ENCODE measurements at regions not wholly inside any gene's neighbourhood (a gene's known extent, or its start where the extent isn't known, plus 50 kb on each side); places are given as distances from the start of the nearest gene placed in this dataset.

DNA sequence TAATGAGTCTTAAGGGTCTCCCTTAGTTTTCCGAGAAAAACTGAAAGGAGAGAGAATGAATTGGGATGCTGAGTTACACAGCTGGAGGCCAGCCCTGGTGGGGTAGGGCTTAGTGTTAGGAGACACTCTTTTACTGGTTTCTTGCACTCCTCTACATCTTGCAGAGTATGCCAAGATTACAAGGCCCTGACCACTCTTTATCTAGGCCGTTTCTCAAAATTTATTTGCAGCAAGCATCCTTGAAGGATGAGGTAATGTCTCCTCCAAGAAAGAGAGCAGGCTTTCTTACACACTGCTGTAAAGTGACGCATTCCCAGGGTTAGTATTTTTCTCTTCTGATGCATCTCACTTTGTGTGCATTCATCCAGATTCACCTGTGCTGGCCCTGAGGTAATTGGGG, 166.2 kb downstream of the TDRD15 start:
- Histone ChIP-seq H3K27me3 (no peaks in the 10 kb centered on the region), H3K4me1 (peaks cover 17% of the 10 kb centered on the region), H3K36me3 (no peaks in the 10 kb centered on the region), H3K9me3 (no peaks in the 10 kb centered on the region), H3K4me3 (ENCODE audit: low read depth, low read length) (no peak overlapping the region)
- no peak for DNase-seq
- TF ChIP-seq, protein P1, sequence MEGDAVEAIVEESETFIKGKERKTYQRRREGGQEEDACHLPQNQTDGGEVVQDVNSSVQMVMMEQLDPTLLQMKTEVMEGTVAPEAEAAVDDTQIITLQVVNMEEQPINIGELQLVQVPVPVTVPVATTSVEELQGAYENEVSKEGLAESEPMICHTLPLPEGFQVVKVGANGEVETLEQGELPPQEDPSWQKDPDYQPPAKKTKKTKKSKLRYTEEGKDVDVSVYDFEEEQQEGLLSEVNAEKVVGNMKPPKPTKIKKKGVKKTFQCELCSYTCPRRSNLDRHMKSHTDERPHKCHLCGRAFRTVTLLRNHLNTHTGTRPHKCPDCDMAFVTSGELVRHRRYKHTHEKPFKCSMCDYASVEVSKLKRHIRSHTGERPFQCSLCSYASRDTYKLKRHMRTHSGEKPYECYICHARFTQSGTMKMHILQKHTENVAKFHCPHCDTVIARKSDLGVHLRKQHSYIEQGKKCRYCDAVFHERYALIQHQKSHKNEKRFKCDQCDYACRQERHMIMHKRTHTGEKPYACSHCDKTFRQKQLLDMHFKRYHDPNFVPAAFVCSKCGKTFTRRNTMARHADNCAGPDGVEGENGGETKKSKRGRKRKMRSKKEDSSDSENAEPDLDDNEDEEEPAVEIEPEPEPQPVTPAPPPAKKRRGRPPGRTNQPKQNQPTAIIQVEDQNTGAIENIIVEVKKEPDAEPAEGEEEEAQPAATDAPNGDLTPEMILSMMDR (IDR thresholded peaks at IDR 0.05; ENCODE audit: low read depth, low read length), result no peak

DNA sequence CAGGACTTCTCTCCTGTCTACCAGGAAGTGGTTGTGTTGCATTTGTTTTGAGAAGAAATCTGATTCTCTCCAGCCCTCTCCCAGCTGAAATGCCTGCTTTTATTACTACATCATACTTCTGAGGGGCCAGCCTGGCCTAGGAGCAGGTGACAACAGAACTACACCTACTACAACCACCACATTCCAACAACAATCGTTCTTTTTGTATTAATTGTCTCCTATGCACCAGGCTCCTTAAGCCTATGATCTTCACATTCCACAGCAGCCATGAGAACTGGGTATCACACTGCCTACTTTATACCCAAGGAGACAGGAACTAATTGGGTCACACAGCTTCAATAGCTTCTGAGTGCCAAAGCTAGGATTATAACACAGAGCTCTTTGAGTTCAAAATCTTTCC, 167.7 kb downstream of the TDRD15 start:
- H3K4me3 ChIP-seq (ENCODE audit: low read depth, low read length), result no peak overlapping the region
- no peak for DNase-seq

DNA sequence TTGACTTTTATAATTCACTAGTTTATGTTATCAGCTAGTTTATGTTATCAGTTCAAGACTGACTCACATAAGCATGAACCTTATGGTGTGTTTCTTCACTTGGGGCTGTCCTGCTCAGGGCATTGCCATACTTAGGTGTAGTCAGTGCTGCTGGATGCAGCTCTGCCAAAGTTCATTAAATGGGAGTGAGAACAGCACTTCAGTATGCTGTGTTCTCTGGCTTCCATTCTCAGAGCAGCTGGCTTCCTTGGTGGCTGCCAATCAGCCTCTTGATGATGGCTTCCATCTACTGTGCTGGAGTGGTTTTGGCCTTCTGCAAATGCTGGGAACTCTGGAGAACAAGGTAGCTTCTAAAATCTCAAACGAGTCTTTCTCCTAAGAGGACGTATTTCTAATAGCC, 170.7 kb downstream of the TDRD15 start:
- TF ChIP-seq, protein P1 (IDR thresholded peaks at IDR 0.05; ENCODE audit: low read depth, low read length), result no peak
- Histone ChIP-seq H3K36me3 (no peaks in the 10 kb centered on the region), H3K9me3 (no peaks in the 10 kb centered on the region), H3K4me3 (ENCODE audit: low read depth, low read length) (no peak overlapping the region), H3K4me1 (peaks cover 2% of the 10 kb centered on the region), H3K27me3 (no peaks in the 10 kb centered on the region)
- DNase-seq, result no peak

More for the DNA sequence above, 167.7 kb downstream of the TDRD15 start:
- H3K9me3 ChIP-seq, result no peaks in the 10 kb centered on the region
- TF ChIP-seq, protein P1 (IDR thresholded peaks at IDR 0.05; ENCODE audit: low read depth, low read length), result no peak
- no peaks in the 10 kb centered on the region for H3K27me3 ChIP-seq
- H3K36me3 ChIP-seq, result no peaks in the 10 kb centered on the region
- H3K4me1 ChIP-seq, result peaks cover 15% of the 10 kb centered on the region

DNA sequence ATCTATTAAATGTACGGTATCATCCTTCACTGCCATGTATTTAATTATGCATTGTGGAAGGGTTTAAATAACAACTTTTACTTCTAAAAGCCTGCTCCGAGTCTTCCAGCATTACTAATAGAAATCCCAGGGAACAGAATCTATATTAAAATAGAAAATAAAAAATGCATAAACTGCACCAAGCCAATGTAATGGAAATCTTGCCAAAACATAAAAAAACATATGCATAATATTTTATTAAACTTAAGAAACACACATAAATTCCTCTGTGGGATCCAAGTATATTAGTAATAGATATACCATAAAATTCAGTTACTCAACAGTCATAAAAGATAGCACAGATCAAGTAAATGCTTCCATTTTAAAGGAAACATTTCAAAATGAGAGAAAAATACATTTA, 175.6 kb downstream of the TDRD15 start:
- Histone ChIP-seq H3K36me3 (no peaks in the 10 kb centered on the region), H3K27me3 (no peaks in the 10 kb centered on the region), H3K9me3 (no peaks in the 10 kb centered on the region), H3K4me3 (ENCODE audit: low read depth, low read length) (no peak overlapping the region), H3K4me1 (peaks cover 4% of the 10 kb centered on the region; the same call in 1 of the 2 replicates)
- TF ChIP-seq, protein P1 (IDR thresholded peaks at IDR 0.05; ENCODE audit: low read depth, low read length), result no peak
- no peak for DNase-seq

DNA sequence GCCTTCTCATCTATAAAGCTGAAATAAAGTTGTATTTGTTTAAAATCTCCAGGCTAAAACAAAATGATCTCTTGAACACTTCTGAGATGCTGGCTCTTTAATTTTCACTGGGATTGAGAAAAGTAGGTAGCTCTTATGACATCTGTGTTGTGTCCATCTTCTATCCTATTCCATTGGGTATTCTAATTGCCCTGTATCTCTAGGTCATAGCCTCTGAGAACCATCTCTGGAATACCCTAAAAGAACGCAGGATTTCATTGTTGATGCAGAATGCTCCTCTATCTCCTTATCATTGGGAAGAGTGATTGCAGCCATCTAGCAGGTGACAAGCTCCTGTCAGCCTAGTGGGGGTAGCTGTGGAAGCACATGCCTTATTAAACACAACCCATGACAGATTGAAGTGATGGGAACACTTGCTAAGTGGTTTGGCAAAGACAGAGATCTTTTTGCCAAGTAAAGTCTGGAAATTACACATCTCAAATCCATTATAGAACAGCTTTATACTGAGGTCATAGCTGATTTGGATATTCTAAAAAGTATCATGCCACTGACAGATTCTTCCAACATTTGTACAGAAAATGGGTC, 178.2 kb downstream of the TDRD15 start:
- no peaks in the 10 kb centered on the region for H3K36me3 ChIP-seq
- no peak overlapping the region for H3K4me3 ChIP-seq (ENCODE audit: low read depth, low read length)

DNA sequence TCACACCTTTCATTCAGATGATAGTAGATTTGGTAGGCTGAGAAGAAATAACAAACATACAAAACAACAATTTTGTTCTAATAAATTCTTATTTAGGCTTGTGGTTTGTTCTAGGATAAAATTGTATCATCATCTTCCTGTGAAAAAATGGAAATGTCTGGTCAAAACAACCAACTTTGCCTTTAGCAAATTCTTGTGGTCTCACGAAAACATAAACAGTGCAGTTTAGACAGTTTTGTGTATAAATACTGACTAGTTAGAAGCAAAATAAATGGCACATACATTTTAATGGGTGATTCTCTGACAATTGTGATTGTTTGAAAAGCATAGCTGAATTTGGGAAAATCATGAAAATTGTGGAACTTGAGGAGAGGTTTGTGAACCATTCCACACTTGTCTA, 180.1 kb downstream of the TDRD15 start:
- Histone ChIP-seq H3K4me3 (ENCODE audit: low read depth, low read length) (no peak overlapping the region), H3K9me3 (no peaks in the 10 kb centered on the region), H3K27me3 (no peaks in the 10 kb centered on the region), H3K36me3 (no peaks in the 10 kb centered on the region), H3K4me1 (peaks cover 14% of the 10 kb centered on the region)
- no peak for DNase-seq
- TF ChIP-seq, protein P1 (IDR thresholded peaks at IDR 0.05; ENCODE audit: low read depth, low read length), result no peak

More for the DNA sequence above, 178.2 kb downstream of the TDRD15 start:
- TF ChIP-seq, protein P1 (IDR thresholded peaks at IDR 0.05; ENCODE audit: low read depth, low read length), result no peak
- no peak for DNase-seq
- Histone ChIP-seq H3K4me1 (peaks cover 14% of the 10 kb centered on the region), H3K9me3 (no peaks in the 10 kb centered on the region), H3K27me3 (no peaks in the 10 kb centered on the region)

All from BE2C (cell line).